Gastrocnemius medialis (tissue), 4 donors: ENCODE measurements at regions not wholly inside any gene's neighbourhood (a gene's known extent, or its start where the extent isn't known, plus 50 kb on each side); places are given as distances from the start of the nearest gene placed in this dataset.

ENCODE experiments used
- ATAC-seq, 2 donors: fragments of 150-250 bp; one replicate each; pipeline ENCODE4 v1.9.1; 2016
- DNase-seq, 2 donors: peaks; one replicate each; pipeline ENCODE4 v3.0.0-alpha.2; 2019
- H3K27ac ChIP-seq, 4 donors: fragments of 200-600 bp; sonication (generic); 1 replicate in 1 of 4; 2 replicates in 3 of 4; pipeline ENCODE4 v1.5.1; 2016 to 2018; ENCODE audit warnings: mild to moderate bottlenecking in 2 of 4, moderate library complexity in 1 of 4
- H3K27me3 ChIP-seq, 3 donors: fragments of 200-600 bp; sonication (generic) in 2 of 3; 1 replicate in 1 of 3; 2 replicates in 2 of 3; pipeline versions ENCODE4 v1.5.1 to v1.6.0; 2016 to 2019; ENCODE audit warnings: mild to moderate bottlenecking in 1 of 3, moderate library complexity in 1 of 3
- H3K36me3 ChIP-seq, 2 donors: fragments of 200-600 bp; sonication (generic) in 1 of 2; one replicate each; pipeline ENCODE4 v1.5.1; 2017 to 2018
- H3K4me1 ChIP-seq, 2 donors: fragments of 200-600 bp; sonication (generic) in 1 of 2; one replicate each; pipeline ENCODE4 v1.5.1; 2016 to 2017; ENCODE audit warnings: mild to moderate bottlenecking in 2 of 2
- H3K4me3 ChIP-seq, 4 donors: fragments of 200-600 bp; sonication (generic) in 3 of 4; 1 replicate in 1 of 4; 2 replicates in 3 of 4; pipeline ENCODE4 v1.5.1; 2016 to 2019; ENCODE audit warnings: mild to moderate bottlenecking in 2 of 4
- H3K9me3 ChIP-seq, 3 donors: fragments of 200-600 bp; sonication (generic) in 2 of 3; 1 replicate in 1 of 3; 2 replicates in 2 of 3; pipeline ENCODE4 v1.5.1; 2016 to 2019
- CTCF ChIP-seq, 5 experiments: fragments of 450-650 bp in 3 of 5; fragments of 200-600 bp in 2 of 5; sonication (generic) in 2 of 5; IDR thresholded peaks in 4 of 5; conservative IDR thresholded peaks in 1 of 5; 1 replicate in 4 of 5; 2 replicates in 1 of 5; pipeline ENCODE4 v1.5.1; 2016 to 2019; ENCODE audit warnings: antibody characterized with exemption in 5 of 5, mild to moderate bottlenecking in 3 of 5, moderate library complexity in 3 of 5
- POLR2A ChIP-seq, 2 donors: fragments of 450-650 bp; IDR thresholded peaks; one replicate each; pipeline ENCODE4 v1.6.1; 2017; ENCODE audit warnings: antibody characterized with exemption in 2 of 2, mild to moderate bottlenecking in 2 of 2, moderate library complexity in 2 of 2
- in situ Hi-C, 4 donors: fragments of 200-750 bp; cut with MboI; loops; one replicate each; pipeline versions ENCODE4 v1.15.0 to v1.8.0; 2017; ENCODE audit warnings: low sequenced_read_pairs in 4 of 4
- intact Hi-C: fragments of 100-400 bp; cut with DNase I; formaldehyde crosslinking; loops from one replicate; pipeline ENCODE4 v1.15.1; 2023; ENCODE audit warnings: low total_unique reads

GRCh38 chr12:90122681-90123080 is 414.0 kb upstream of the ATP2B1 start:
- no peak for DNase-seq
- Histone ChIP-seq H3K27me3 (peaks cover 0 to 4% (median 0%) of the 10 kb centered on the region in 3 donors), H3K4me1 (no peaks in the 10 kb centered on the region), H3K9me3 (no peaks in the 10 kb centered on the region), H3K4me3 (no peak overlapping the region), H3K27ac (no peak overlapping the region), H3K36me3 (no peaks in the 10 kb centered on the region)
- in situ Hi-C loops: no loop called here
- TF ChIP-seq CTCF (IDR thresholded peaks at IDR 0.05 in 4 of 5, conservative IDR thresholded peaks at IDR 0.05 in 1 of 5) (no peak), POLR2A (IDR thresholded peaks at IDR 0.05) (no peak)
- intact Hi-C loops: no loop called here
- ATAC-seq: no peak

- in situ Hi-C loops: no loop called here
These were observed 412.0 kb upstream of the ATP2B1 start for GRCh38 chr12:90120627-90121026.

GRCh38 chr12:90112666-90113065 is 404.0 kb upstream of the ATP2B1 start:
- DNase-seq (no peak), ATAC-seq (no peak)
- no peaks in the 10 kb centered on the region for H3K27me3 ChIP-seq
- H3K36me3 ChIP-seq: no peaks in the 10 kb centered on the region
- TF ChIP-seq CTCF (IDR thresholded peaks at IDR 0.05 in 4 of 5, conservative IDR thresholded peaks at IDR 0.05 in 1 of 5) (no peak), POLR2A (IDR thresholded peaks at IDR 0.05) (no peak)
- no peak overlapping the region for H3K27ac ChIP-seq
- H3K4me3 ChIP-seq: no peak overlapping the region
- intact Hi-C loops (no loop called here), in situ Hi-C loops (loop anchor here in 1 of 4 donors (10.0 kb wide), 1 partner anchor 568 kb away; no protein-coding TSS in a partner anchor)
- H3K9me3 ChIP-seq: no peaks in the 10 kb centered on the region
- H3K4me1 ChIP-seq: peaks cover 5 to 11% of the 10 kb centered on the region in 2 donors

More at GRCh38 chr12:90120627-90121026, 412.0 kb upstream of the ATP2B1 start:
- intact Hi-C loops: no loop called here
- no peaks in the 10 kb centered on the region for H3K9me3 ChIP-seq
- H3K27ac ChIP-seq: no peak overlapping the region
- peaks cover 0 to 4% (median 0%) of the 10 kb centered on the region in 3 donors for H3K27me3 ChIP-seq
- no peak for ATAC-seq
- DNase-seq: no peak
- H3K36me3 ChIP-seq: no peaks in the 10 kb centered on the region
- no peak overlapping the region for H3K4me3 ChIP-seq
- H3K4me1 ChIP-seq: no peaks in the 10 kb centered on the region
- TF ChIP-seq CTCF (IDR thresholded peaks at IDR 0.05 in 4 of 5, conservative IDR thresholded peaks at IDR 0.05 in 1 of 5): no peak
- TF ChIP-seq POLR2A (IDR thresholded peaks at IDR 0.05): no peak

GRCh38 chr12:90111791-90112580 is 403.3 kb upstream of the ATP2B1 start:
- H3K27me3 ChIP-seq: no peaks in the 10 kb centered on the region
- no peaks in the 10 kb centered on the region for H3K9me3 ChIP-seq
- peaks cover 5 to 11% of the 10 kb centered on the region in 2 donors for H3K4me1 ChIP-seq
- DNase-seq (no peak), ATAC-seq (no peak)
- peak overlapping the region in 3 of 4 donors; percentile 13 to 34 (median 16) for H3K4me3 ChIP-seq
- in situ Hi-C loops (loop anchor here in 1 of 4 donors (10.0 kb wide), 1 partner anchor 567 kb away; no protein-coding TSS in a partner anchor), intact Hi-C loops (no loop called here)
- H3K27ac ChIP-seq: no peak overlapping the region
- TF ChIP-seq CTCF (IDR thresholded peaks at IDR 0.05 in 4 of 5, conservative IDR thresholded peaks at IDR 0.05 in 1 of 5) (no peak), POLR2A (IDR thresholded peaks at IDR 0.05) (no peak)
- H3K36me3 ChIP-seq: no peaks in the 10 kb centered on the region
